Liver (tissue), 8 donors: ENCODE measurements at regions not wholly inside any gene's neighbourhood (a gene's known extent, or its start where the extent isn't known, plus 50 kb on each side); places are given as distances from the start of the nearest gene placed in this dataset.

Source experiments
- DNase-seq: peaks from one replicate; pipeline ENCODE4 v3.0.0-alpha.2; 2017; ENCODE audit warnings: low spot score
- H3K27ac ChIP-seq, 2 donors: one replicate each; pipeline ENCODE4 v1.7.0; 2013; ENCODE audit warnings: inconsistent platforms in 2 of 2, low read length in 2 of 2, control low read depth in 1 of 2, low read depth in 1 of 2, mild to moderate bottlenecking in 1 of 2
- H3K27me3 ChIP-seq, 4 donors: one replicate each; pipeline versions ENCODE4 v1.6.1 to v1.7.0; 2013; ENCODE audit warnings: low read length in 3 of 4, inconsistent platforms in 1 of 4, mild to moderate bottlenecking in 1 of 4, moderate library complexity in 1 of 4; ENCODE audit not compliant: control insufficient read depth in 4 of 4, insufficient read depth in 4 of 4
- H3K36me3 ChIP-seq, 4 donors: one replicate each; pipeline versions ENCODE4 v1.6.1 to v1.7.0; 2013; ENCODE audit warnings: low read length in 3 of 4, mild to moderate bottlenecking in 3 of 4, low read depth in 1 of 4, moderate library complexity in 1 of 4; ENCODE audit not compliant: control insufficient read depth in 4 of 4, insufficient read depth in 3 of 4
- H3K4me1 ChIP-seq, 4 donors: one replicate each; pipeline versions ENCODE4 v1.6.1 to v1.7.0; 2013; ENCODE audit warnings: low read length in 3 of 4, mild to moderate bottlenecking in 3 of 4, moderate library complexity in 1 of 4; ENCODE audit not compliant: control insufficient read depth in 4 of 4, insufficient read depth in 4 of 4
- H3K4me3 ChIP-seq, 3 donors: one replicate each; pipeline versions ENCODE4 v1.6.1 to v1.7.0; 2013; ENCODE audit warnings: low read length in 3 of 3, control low read depth in 1 of 3, low read depth in 1 of 3, mild to moderate bottlenecking in 1 of 3
- H3K9ac ChIP-seq, 2 donors: one replicate each; pipeline ENCODE4 v1.7.0; 2013; ENCODE audit warnings: low read length in 2 of 2, mild to moderate bottlenecking in 2 of 2, moderate library complexity in 2 of 2, control low read depth in 1 of 2, low read depth in 1 of 2
- H3K9me3 ChIP-seq, 4 donors: one replicate each; pipeline versions ENCODE4 v1.6.1 to v1.7.0; 2013; ENCODE audit warnings: low read length in 3 of 4; ENCODE audit not compliant: control insufficient read depth in 4 of 4
- ATF3 ChIP-seq: IDR thresholded peaks from 2 replicates; pipeline ENCODE4 v1.6.1; 2016; ENCODE audit warnings: antibody characterized with exemption
- CTCF ChIP-seq: fragments of 150-350 bp; IDR thresholded peaks from 2 replicates; pipeline ENCODE4 v1.5.1; 2017; ENCODE audit warnings: improper control_type of control experiment, low read depth, low read length; ENCODE audit not compliant: missing input control
- EGR1 ChIP-seq, 2 donors: IDR thresholded peaks; 2 replicates each; pipeline ENCODE4 v1.6.1; 2016 to 2018; ENCODE audit warnings: antibody characterized with exemption in 2 of 2, low read depth in 2 of 2
- FOXA1 ChIP-seq: IDR thresholded peaks from 2 replicates; pipeline ENCODE4 v1.6.1; 2016; ENCODE audit warnings: antibody characterized with exemption
- FOXA2 ChIP-seq: IDR thresholded peaks from 2 replicates; pipeline ENCODE4 v1.6.1; 2016; ENCODE audit warnings: antibody characterized with exemption
- GABPA ChIP-seq, 2 donors: IDR thresholded peaks in 1 of 2; conservative IDR thresholded peaks in 1 of 2; 2 replicates each; pipeline ENCODE4 v1.6.1; 2016; ENCODE audit warnings: antibody characterized with exemption in 2 of 2, mild to moderate bottlenecking in 1 of 2, moderate library complexity in 1 of 2
- HNF4A ChIP-seq, 2 donors: conservative IDR thresholded peaks; 2 replicates each; pipeline ENCODE4 v1.6.1; 2016; ENCODE audit warnings: antibody characterized with exemption in 2 of 2, mild to moderate bottlenecking in 2 of 2
- HNF4G ChIP-seq: IDR thresholded peaks from 2 replicates; pipeline ENCODE4 v1.6.1; 2016; ENCODE audit warnings: antibody characterized with exemption
- JUND ChIP-seq, 2 donors: IDR thresholded peaks; 2 replicates each; pipeline ENCODE4 v1.6.1; 2016; ENCODE audit warnings: antibody characterized with exemption in 2 of 2
- MAX ChIP-seq: IDR thresholded peaks from 2 replicates; pipeline ENCODE4 v1.6.1; 2016; ENCODE audit warnings: antibody characterized with exemption
- NR2F2 ChIP-seq: IDR thresholded peaks from 2 replicates; pipeline ENCODE4 v1.6.1; 2016; ENCODE audit warnings: antibody characterized with exemption
- RAD21 ChIP-seq, 2 donors: IDR thresholded peaks; 2 replicates each; pipeline ENCODE4 v1.6.1; 2016; ENCODE audit warnings: antibody characterized with exemption in 2 of 2, mild to moderate bottlenecking in 2 of 2
- REST ChIP-seq: IDR thresholded peaks from 2 replicates; pipeline ENCODE4 v1.6.1; 2016; ENCODE audit warnings: antibody characterized with exemption, mild to moderate bottlenecking
- RXRA ChIP-seq, 2 donors: IDR thresholded peaks; 2 replicates each; pipeline ENCODE4 v1.6.1; 2017 to 2018; ENCODE audit warnings: antibody characterized with exemption in 2 of 2, mild to moderate bottlenecking in 1 of 2
- SP1 ChIP-seq: IDR thresholded peaks from 2 replicates; pipeline ENCODE4 v1.6.1; 2018; ENCODE audit warnings: antibody characterized with exemption, mild to moderate bottlenecking
- TAF1 ChIP-seq: conservative IDR thresholded peaks from 2 replicates; pipeline ENCODE4 v1.6.1; 2016; ENCODE audit warnings: antibody characterized with exemption, mild to moderate bottlenecking
- YY1 ChIP-seq: IDR thresholded peaks from 2 replicates; pipeline ENCODE4 v1.6.1; 2016; ENCODE audit warnings: antibody characterized with exemption, mild to moderate bottlenecking
- ZBTB33 ChIP-seq: IDR thresholded peaks from 2 replicates; pipeline ENCODE4 v1.6.1; 2016; ENCODE audit warnings: antibody characterized with exemption
- WGBS: extraction: QIAGEN DNeasy Blood & Tissue Kit; methylation state at CpG from one replicate; pipeline ENCODE4 v1.1.7; 2013; 5-methylcytosine and 5-hydroxymethylcytosine counted together
- donor health status: healthy.
- donor health status: healthy.
- donor health status: healthy.
- donor health status: healthy.
- donor health status: healthy.

- TF ChIP-seq REST (no peak), RAD21 (IDR thresholded peaks at IDR 0.05) (no peak), ZBTB33 (no peak), YY1 (no peak), MAX (no peak), RXRA (IDR thresholded peaks at IDR 0.05) (no peak), TAF1 (no peak), JUND (IDR thresholded peaks at IDR 0.05) (no peak), HNF4G (no peak), FOXA1 (no peak), SP1 (no peak)
Observed at GRCh38 chr7:98456866-98457265, 56.0 kb upstream of the BAIAP2L1 start (continued).

GRCh38 chr7:98452791-98453190, 51.9 kb upstream of the BAIAP2L1 start:
- 96% methylated on average over 9 of the region's 9 CpGs for WGBS
- DNase-seq, result no peak
- H3K27me3 ChIP-seq, result no peaks in the 10 kb centered on the region
- TF ChIP-seq ATF3 (no peak), FOXA2 (no peak), REST (no peak), YY1 (no peak), MAX (no peak), TAF1 (no peak), RAD21 (IDR thresholded peaks at IDR 0.05) (no peak), NR2F2 (no peak), FOXA1 (no peak), HNF4G (no peak), JUND (IDR thresholded peaks at IDR 0.05) (no peak), HNF4A (conservative IDR thresholded peaks at IDR 0.05) (no peak), ZBTB33 (no peak), GABPA (IDR thresholded peaks at IDR 0.05 in 1 of 2, conservative IDR thresholded peaks at IDR 0.05 in 1 of 2) (no peak), EGR1 (IDR thresholded peaks at IDR 0.05; ENCODE audit: low read depth in 2 of 2) (no peak), RXRA (IDR thresholded peaks at IDR 0.05) (no peak), CTCF (no peak)
- H3K36me3 ChIP-seq, result no peaks in the 10 kb centered on the region
- H3K9ac ChIP-seq, result no peak overlapping the region
- H3K27ac ChIP-seq, result no peak overlapping the region
- H3K9me3 ChIP-seq, result peaks cover 0 to 5% (median 0%) of the 10 kb centered on the region in 4 donors
- no peak overlapping the region for H3K4me3 ChIP-seq
- H3K4me1 ChIP-seq, result no peaks in the 10 kb centered on the region
